GM12891 (cell line): ENCODE measurements at regions not wholly inside any gene's neighbourhood (a gene's known extent, or its start where the extent isn't known, plus 50 kb on each side); places are given as distances from the start of the nearest gene placed in this dataset.
"Not testable (repeated sequence)": the region's sequence is repeated elsewhere in the genome, so short reads cannot be mapped to it uniquely, and the experiment has no call there.

ENCODE experiments used
- POLR2A ChIP-seq: IDR thresholded peaks from 2 replicates; pipeline ENCODE4 v1.6.1; 2011; ENCODE audit warnings: low read depth, low read length, control low read depth
- POLR2AphosphoS5 ChIP-seq: IDR thresholded peaks from 2 replicates; pipeline ENCODE4 v1.6.1; 2011; ENCODE audit warnings: low read depth, low read length, control low read depth
- TAF1 ChIP-seq: IDR thresholded peaks from 2 replicates; pipeline ENCODE4 v1.6.1; 2011; ENCODE audit warnings: low read depth, low read length, control low read depth

DNA sequence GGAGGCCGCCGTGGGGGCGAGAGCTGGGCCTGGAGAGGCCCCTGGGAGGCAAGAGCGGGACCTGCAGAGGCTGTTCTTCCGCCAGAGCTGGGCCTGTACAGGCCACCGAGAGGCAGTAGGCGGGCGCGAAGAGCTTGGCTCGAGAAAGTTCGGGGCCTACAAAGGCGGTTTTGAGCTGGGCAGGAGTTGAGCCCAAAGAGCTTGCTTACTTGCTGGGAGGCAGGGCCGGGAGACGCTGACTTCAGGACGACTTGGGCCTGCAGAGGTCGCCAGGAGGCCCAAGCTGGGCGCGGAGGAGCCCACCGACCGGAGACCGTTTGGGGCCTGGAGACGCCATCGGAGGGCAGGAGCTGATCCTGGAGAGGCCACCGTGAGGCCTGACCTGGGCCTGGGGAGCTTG, 257.1 kb upstream of the NUPR2 start:
- not testable (repeated sequence) for TF ChIP-seq POLR2A, TAF1, POLR2AphosphoS5
